GM10248 (cell line): ENCODE measurements at regions not wholly inside any gene's neighbourhood (a gene's known extent, or its start where the extent isn't known, plus 50 kb on each side); places are given as distances from the start of the nearest gene placed in this dataset.
"Not testable (repeated sequence)": the region's sequence is repeated elsewhere in the genome, so short reads cannot be mapped to it uniquely, and the experiment has no call there.

Experiments used
- CTCF ChIA-PET: fragments of 300-600 bp; sonication (Branson Sonifier 250); formaldehyde crosslinking; extraction: SDS; loops from one replicate; lab custom pipeline; 2021; ENCODE audit warnings: antibody characterized with exemption; lab: Yijun Ruan, JAX
- POLR2A ChIA-PET: fragments of 350-650 bp; sonication (Branson Sonifier 250); formaldehyde crosslinking; extraction: SDS; loops from one replicate; lab custom pipeline; 2020; ENCODE audit warnings: antibody characterized with exemption; lab: Yijun Ruan, JAX
- DNase-seq: peaks from one replicate; pipeline ENCODE4 v3.0.0; 2012; ENCODE audit errors: extremely low spot score
- CTCF ChIP-seq: IDR thresholded peaks from 2 replicates; pipeline ENCODE4 v1.5.1; 2012; ENCODE audit warnings: mild to moderate bottlenecking, low read depth; ENCODE audit errors: extremely low read depth, missing control alignments, control extremely low read depth

- TF ChIP-seq CTCF = no peak
- DNase-seq = no peak
- POLR2A ChIA-PET = no interaction called here
- CTCF ChIA-PET = no interaction called here
Measured at GRCh38 chr4:79663865-79664264, 255.8 kb upstream of the GK2 start.

- ChIA-PET POLR2A (no interaction called here), CTCF (no interaction called here)
- no peak for DNase-seq
- no peak for TF ChIP-seq CTCF
Measured at GRCh38 chr4:79663141-79663540, 255.1 kb upstream of the GK2 start.

GRCh38 chr4:79662651-79663050 lies 254.6 kb upstream of the GK2 start:
- CTCF ChIA-PET = no interaction called here
- no peak for DNase-seq
- TF ChIP-seq CTCF = no peak
- POLR2A ChIA-PET = no interaction called here

GRCh38 chr4:79661196-79661595 lies 253.2 kb upstream of the GK2 start:
- DNase-seq = no peak
- ChIA-PET POLR2A (no interaction called here), CTCF (no interaction called here)
- TF ChIP-seq CTCF = no peak

- CTCF ChIA-PET, POLR2A ChIA-PET, DNase-seq: not testable (repeated sequence)
Measured at GRCh38 chr4:79659308-79659870, 251.4 kb upstream of the GK2 start.

GRCh38 chr4:79657379-79657778 lies 249.4 kb upstream of the GK2 start:
- TF ChIP-seq CTCF = no peak
- no peak for DNase-seq
- CTCF ChIA-PET = interaction anchor here (1.3 kb wide), 1 partner anchor 14 kb away, joined by 3 read pairs; no protein-coding TSS in a partner anchor
- POLR2A ChIA-PET = no interaction called here

GRCh38 chr4:79653871-79654270 lies 245.8 kb upstream of the GK2 start:
- DNase-seq = no peak
- no peak for TF ChIP-seq CTCF
- ChIA-PET POLR2A (no interaction called here), CTCF (no interaction called here)
